ENCODE measurements at regions not wholly inside any gene's neighbourhood (a gene's known extent, or its start where the extent isn't known, plus 50 kb on each side); places are given as distances from the start of the nearest gene placed in this dataset.

DNA sequence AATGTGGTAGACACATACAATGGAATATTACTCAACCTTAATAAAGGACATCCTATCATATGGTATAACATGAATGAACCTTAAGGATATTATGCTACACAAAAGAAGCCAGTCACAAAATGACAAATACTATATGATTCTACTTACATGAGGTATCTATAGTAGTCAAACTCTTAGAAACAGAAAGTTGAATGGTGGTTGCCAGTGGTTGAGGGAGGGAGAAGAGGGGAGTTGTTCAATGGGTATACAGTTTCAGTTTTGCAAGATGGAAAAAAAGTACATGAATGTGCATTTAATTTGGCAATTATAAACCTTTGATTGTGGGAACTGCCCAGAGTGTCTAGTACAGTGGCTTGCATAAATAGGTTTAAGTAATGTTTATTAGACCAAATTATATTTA lies 473.3 kb upstream of the ZNF608 start:
- TF ChIP-seq YY1 (IDR thresholded peaks at IDR 0.05; ENCODE audit: low read depth) (no peak), TAF1 (IDR thresholded peaks at IDR 0.05; ENCODE audit: low read depth) (no peak), USF1 (IDR thresholded peaks at IDR 0.05) (no peak), REST (IDR thresholded peaks at IDR 0.05; ENCODE audit: low read depth) (no peak), EP300 (IDR thresholded peaks at IDR 0.05; ENCODE audit: borderline replicate concordance) (no peak), CEBPB (IDR thresholded peaks at IDR 0.05) (no peak), ZBTB7A (IDR thresholded peaks at IDR 0.05; ENCODE audit: low read depth) (no peak), RAD21 (IDR thresholded peaks at IDR 0.05; ENCODE audit: low read depth) (no peak), MAX (IDR thresholded peaks at IDR 0.05) (no peak), TCF12 (IDR thresholded peaks at IDR 0.05; ENCODE audit: low read depth) (no peak), FOXM1 (IDR thresholded peaks at IDR 0.05; ENCODE audit: borderline replicate concordance, low read depth) (no peak), CREB1 (IDR thresholded peaks at IDR 0.05; ENCODE audit: low read depth) (no peak), EGR1 (IDR thresholded peaks at IDR 0.05) (no peak)
